Kidney (tissue), 13 donors: ENCODE measurements at regions not wholly inside any gene's neighbourhood (a gene's known extent, or its start where the extent isn't known, plus 50 kb on each side); places are given as distances from the start of the nearest gene placed in this dataset.
A peak's percentile ranks its signal among the peaks of the same experiment; 100 is the strongest.

Experiments
- DNase-seq, 5 donors: peaks; one replicate each; pipeline ENCODE4 v3.0.0-alpha.2; 2013 to 2020
- FAIRE-seq: peaks from 2 replicates; lab custom pipeline; 2012; peaks lifted over from hg19 to GRCh38; lab: Jason Lieb, UNC
- H3K27ac ChIP-seq, 2 donors: one replicate each; pipeline ENCODE4 v1.7.0; 2013; ENCODE audit warnings: low read depth in 2 of 2, low read length in 2 of 2, inconsistent platforms in 1 of 2
- H3K27me3 ChIP-seq: one replicate; pipeline ENCODE4 v1.7.1; 2013; ENCODE audit warnings: low read length, inconsistent platforms; ENCODE audit not compliant: control insufficient read depth, insufficient read depth
- H3K36me3 ChIP-seq, 3 donors: one replicate each; pipeline versions ENCODE4 v1.7.0 to v1.7.1; 2013; ENCODE audit warnings: low read length in 3 of 3, control low read depth in 1 of 3, inconsistent platforms in 1 of 3; ENCODE audit not compliant: insufficient read depth in 3 of 3, control insufficient read depth in 2 of 3
- H3K4me1 ChIP-seq, 3 donors: one replicate each; pipeline versions ENCODE4 v1.7.0 to v1.7.1; 2013; ENCODE audit warnings: low read length in 3 of 3, inconsistent platforms in 1 of 3, low read depth in 1 of 3; ENCODE audit not compliant: control insufficient read depth in 2 of 3, insufficient read depth in 2 of 3
- H3K4me3 ChIP-seq, 3 donors: one replicate each; pipeline versions ENCODE4 v1.7.0 to v1.8.1; 2013; ENCODE audit warnings: low read length in 3 of 3, control low read depth in 1 of 3, inconsistent platforms in 1 of 3
- H3K9ac ChIP-seq, 3 donors: one replicate each; pipeline versions ENCODE4 v1.7.0 to v1.7.1; 2013; ENCODE audit warnings: low read length in 3 of 3, control low read depth in 1 of 3, inconsistent platforms in 1 of 3
- H3K9me3 ChIP-seq, 3 donors: one replicate each; pipeline versions ENCODE4 v1.7.0 to v1.7.1; 2013; ENCODE audit warnings: low read length in 3 of 3, control low read depth in 1 of 3, inconsistent platforms in 1 of 3; ENCODE audit not compliant: control insufficient read depth in 2 of 3, insufficient read depth in 1 of 3
- intact Hi-C: fragments of 100-400 bp; cut with DNase I; formaldehyde crosslinking; loops from one replicate; pipeline ENCODE4 v1.11.1; 2022
- TF ChIP-seq, protein P1 (sequence below): IDR thresholded peaks from 3 replicates; pipeline ENCODE4 v1.5.1; 2012; ENCODE audit warnings: mild to moderate bottlenecking, moderate library complexity, borderline replicate concordance; ENCODE audit not compliant: insufficient read depth; ENCODE audit errors: extremely low read depth
- donor health status: control.
- donor health status: control.
- donor health status: control.
- donor health status: control.
- donor health status: control.
- donor health status: DM: yes; HTN: yes; CAD: no.
- donor health status: Normal renal cell carcinoma (clear cell type).

DNA sequence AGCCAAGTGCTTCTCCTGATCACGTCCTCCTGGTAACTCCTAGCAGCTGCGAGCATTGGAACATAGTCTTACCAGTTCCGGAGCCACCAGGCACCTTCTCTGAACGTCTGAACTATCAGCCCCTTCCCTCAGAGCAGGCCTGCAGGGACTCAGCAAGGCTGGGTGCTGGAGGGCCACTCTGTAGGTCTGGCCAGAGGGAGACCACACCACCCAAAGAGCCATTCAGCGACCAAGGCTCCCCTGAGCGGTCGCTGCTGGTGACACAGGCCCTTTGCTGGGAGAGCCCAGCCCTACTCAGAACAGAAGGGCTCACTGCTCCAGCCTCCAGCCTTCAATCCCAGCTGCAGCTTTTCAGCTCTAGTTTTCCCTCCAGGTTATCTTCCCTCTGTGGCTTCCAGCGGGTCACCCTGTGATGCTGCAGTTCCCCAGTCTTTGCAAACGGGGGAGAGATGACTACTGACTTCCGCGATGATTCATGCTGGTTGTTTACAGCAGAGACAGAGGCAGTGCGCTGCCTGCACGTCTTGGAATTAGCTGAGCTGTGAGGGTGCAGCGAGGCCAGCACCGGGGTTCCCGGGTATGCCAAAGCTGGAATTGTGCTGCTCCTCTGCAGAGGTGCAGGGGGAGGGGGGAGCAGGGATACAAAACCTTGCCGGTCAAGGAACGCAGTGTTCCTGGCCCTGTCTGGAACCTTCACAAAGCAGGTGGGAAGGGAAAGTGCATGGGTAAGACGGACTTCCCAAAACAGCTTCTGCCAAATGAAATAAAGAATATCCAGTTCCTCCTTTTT lies 161.4 kb downstream of the LY86 start:
- Histone ChIP-seq H3K4me1 (peaks cover 9 to 25% (median 9%) of the 10 kb centered on the region in 3 donors), H3K9ac (no peak overlapping the region), H3K27ac (peak overlapping the region in 1 of 2 donors; percentile 16), H3K9me3 (no peaks in the 10 kb centered on the region), H3K36me3 (no peaks in the 10 kb centered on the region), H3K4me3 (no peak overlapping the region), H3K27me3 (no peaks in the 10 kb centered on the region)
- no peak for FAIRE-seq
- intact Hi-C loops = no loop called here
- peak in 4 of 5 donors; percentile 64 to 90 (median 78) for DNase-seq
- TF ChIP-seq, protein P1, sequence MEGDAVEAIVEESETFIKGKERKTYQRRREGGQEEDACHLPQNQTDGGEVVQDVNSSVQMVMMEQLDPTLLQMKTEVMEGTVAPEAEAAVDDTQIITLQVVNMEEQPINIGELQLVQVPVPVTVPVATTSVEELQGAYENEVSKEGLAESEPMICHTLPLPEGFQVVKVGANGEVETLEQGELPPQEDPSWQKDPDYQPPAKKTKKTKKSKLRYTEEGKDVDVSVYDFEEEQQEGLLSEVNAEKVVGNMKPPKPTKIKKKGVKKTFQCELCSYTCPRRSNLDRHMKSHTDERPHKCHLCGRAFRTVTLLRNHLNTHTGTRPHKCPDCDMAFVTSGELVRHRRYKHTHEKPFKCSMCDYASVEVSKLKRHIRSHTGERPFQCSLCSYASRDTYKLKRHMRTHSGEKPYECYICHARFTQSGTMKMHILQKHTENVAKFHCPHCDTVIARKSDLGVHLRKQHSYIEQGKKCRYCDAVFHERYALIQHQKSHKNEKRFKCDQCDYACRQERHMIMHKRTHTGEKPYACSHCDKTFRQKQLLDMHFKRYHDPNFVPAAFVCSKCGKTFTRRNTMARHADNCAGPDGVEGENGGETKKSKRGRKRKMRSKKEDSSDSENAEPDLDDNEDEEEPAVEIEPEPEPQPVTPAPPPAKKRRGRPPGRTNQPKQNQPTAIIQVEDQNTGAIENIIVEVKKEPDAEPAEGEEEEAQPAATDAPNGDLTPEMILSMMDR = peak; percentile 1

DNA sequence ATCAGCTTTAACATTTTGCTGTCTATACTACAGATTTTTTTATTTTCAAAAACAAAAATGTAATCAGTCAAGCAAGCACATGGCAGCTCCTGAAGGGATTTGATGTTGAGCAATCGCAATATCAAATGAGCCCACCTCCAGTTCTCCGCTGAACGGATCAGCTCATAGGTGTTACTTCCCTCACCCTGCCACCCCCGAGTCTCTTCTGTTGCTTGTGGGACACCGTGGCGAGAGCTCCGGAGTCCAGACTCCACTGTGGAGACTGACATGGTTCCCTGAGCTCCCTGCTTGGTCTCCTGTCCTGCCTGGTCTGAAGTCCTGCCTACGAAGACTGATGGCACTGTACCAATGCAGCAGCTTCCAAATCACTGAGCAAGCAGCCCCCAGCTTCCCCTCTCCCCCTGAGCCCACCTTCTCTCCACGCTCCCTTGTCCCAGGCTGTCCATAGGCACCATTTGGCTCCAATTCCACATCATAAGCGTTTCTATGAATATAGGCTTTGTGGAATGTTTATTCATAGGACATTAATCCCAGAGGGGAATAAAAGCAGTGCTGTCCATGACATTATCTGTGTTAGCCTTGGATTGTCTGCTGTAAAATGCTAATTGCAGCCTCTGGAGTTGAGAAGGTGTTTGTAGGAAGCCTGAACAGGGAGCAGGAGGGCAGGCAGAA lies 162.2 kb downstream of the LY86 start:
- Histone ChIP-seq H3K27me3 (no peaks in the 10 kb centered on the region), H3K4me1 (peaks cover 9 to 25% (median 9%) of the 10 kb centered on the region in 3 donors), H3K4me3 (no peak overlapping the region), H3K9ac (no peak overlapping the region), H3K36me3 (no peaks in the 10 kb centered on the region), H3K9me3 (no peaks in the 10 kb centered on the region), H3K27ac (no peak overlapping the region)
- FAIRE-seq (no peak), DNase-seq (no peak)
- intact Hi-C loops = no loop called here
- TF ChIP-seq, protein P1 = no peak

DNA sequence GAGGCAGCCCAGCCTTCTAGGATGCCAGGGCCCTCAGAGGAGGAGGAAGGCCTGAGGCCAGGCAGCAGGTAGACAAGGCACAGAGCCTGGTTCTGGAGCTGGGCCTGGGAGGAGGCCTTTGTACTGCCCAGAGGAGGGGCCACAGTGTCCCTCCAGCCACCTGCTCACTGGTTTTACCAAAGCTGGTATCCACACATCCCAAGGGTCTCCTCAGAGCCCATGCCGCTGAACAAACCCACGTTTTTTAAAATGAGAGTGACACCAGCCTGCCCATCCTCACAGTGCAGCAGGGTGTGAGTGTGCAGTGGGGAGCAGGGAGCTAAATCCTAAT lies 162.7 kb downstream of the LY86 start:
- TF ChIP-seq, protein P1 = no peak
- H3K27me3 ChIP-seq = no peaks in the 10 kb centered on the region
- H3K36me3 ChIP-seq = no peaks in the 10 kb centered on the region
- no peaks in the 10 kb centered on the region for H3K9me3 ChIP-seq
- DNase-seq (no peak), FAIRE-seq (no peak)
- H3K4me3 ChIP-seq = no peak overlapping the region
- H3K9ac ChIP-seq = no peak overlapping the region
- peaks cover 9 to 25% (median 9%) of the 10 kb centered on the region in 3 donors for H3K4me1 ChIP-seq
- peak overlapping the region in 1 of 2 donors; percentile 64 for H3K27ac ChIP-seq
- intact Hi-C loops = no loop called here
